GM21825 (cell line): ENCODE measurements at regions not wholly inside any gene's neighbourhood (a gene's known extent, or its start where the extent isn't known, plus 50 kb on each side); places are given as distances from the start of the nearest gene placed in this dataset.

ENCODE experiments used
- ATAC-seq: cut with Tn5 transposase; IDR thresholded peaks from one replicate; pipeline ENCODE4 v1.9.1; 2021; ENCODE audit warnings: mild to moderate bottlenecking, moderate library complexity; ENCODE audit not compliant: unreplicated experiment

DNA sequence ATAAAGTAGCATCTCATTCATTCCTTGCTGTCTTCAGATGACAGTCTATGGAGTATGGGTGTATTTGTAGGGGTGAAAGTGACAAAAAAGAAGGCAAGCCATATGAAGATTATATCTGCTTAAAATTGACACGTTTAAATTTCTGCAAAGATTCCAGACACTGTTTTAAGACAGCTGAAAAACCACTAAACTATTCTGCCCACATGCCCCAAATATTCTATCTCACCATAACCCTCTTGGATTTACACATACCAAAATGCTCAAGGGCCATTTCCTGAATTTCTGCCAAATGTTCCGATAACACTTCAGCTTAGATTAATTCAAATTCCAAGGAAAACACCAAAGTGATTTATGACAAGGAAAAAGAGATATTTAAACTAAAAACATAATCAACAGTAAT, 99.9 kb upstream of the IL6 start:
- ATAC-seq: no peak

DNA sequence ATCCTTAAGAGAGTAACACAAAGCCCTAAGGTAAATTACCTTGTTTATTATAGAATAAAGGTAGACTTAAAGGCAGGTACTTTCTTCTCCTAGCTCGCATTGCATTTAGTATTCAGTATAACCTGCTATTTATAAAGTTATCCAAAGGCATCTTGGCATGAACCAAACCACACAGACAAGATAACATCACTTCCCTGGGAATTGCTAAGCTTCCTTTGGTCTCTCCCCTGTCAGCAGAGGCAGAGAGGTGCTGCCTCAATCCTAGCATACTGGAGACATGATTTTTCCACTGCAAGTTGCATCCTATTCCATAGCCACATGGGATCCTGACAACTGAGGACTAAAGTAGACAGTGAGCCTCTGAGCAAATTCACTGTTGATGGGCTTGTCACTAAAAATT, 101.7 kb upstream of the IL6 start:
- no peak for ATAC-seq

DNA sequence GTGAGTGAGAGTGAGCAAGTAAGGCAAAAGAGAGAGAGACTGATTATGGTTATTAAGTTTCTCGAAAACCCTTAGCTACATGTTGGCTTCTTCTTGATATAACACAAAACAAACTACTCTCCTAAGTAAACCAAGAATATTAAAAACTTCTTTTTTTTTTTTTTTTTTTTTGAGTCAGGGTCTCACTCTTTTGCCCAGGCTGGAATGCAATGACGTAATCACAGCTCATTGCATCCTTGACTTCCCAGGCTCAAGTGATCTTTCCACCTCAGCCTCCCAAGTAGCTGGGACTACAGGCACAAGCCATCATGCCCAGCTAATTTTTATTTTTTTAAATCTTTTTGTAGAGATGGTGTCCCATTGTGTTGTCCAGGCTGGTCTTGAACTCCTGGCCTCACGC, 102.2 kb upstream of the IL6 start:
- ATAC-seq: no peak

DNA sequence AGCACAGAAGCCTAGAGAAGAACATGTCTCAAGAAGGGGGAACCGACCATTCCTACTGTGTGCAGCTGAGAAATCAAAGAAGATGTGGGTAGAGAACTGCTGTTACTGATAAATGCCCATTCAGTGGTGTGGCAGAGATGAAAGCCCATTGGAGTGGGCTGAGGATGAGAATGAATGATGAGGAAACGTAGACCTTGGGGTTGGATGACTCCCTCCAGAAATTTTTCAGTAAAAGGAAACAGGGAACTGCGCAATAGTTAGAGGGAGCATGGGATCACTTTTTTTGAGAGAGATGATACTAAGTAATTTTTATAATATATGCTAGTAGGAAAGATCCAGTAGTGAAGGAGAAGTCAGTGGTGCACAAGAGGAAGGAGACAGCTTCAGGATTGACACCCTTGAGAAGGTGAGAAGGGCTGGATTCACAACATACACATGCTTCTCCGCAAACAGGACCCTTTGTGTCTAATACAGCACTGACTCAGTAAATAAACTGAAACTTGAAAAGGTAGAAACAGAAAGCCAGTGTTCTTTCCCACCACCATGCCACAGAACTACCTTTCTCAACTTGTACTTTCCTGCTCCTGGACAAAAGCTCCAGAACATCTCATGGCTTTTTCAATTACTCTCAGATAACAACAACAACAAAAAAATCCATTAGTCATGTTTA, 104.7 kb upstream of the IL6 start:
- ATAC-seq: no peak

DNA sequence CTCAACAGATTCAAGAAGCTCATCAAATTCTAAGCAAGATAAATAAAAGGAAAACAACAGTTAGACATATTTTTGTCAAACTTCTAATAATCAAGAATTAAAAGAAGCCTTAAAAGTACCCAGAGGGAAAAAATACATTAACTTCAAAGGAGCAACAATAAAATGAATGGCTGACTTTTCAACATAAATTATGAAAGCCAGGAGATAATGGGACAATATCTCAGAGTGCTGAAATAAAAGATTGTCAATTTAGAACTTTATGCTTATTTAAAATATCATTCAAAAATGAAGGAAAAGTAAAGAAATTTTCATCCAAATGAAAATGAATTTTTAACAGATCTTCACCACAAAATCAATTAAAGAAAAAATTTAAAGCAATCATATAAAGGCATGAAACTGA, 108.5 kb upstream of the IL6 start:
- no peak for ATAC-seq

DNA sequence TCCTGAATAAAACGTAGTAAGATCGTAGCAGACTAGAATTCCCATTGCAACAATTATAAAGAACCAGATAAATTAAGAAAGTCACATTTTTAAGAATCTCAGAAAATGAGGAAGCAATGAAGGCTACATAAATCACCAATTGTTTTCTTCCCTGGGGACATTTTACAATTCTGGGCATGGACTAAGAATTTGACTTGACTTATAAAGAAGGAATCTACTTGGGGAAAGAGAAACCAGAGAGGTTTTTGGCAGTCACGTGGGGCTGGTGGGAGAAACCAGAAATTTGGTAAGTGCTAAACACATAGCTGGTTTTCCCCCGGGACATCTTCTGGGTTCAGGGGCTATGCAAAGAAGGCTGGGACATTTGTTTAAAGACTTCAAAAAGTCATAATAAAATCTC, 109.8 kb upstream of the IL6 start:
- ATAC-seq: no peak

DNA sequence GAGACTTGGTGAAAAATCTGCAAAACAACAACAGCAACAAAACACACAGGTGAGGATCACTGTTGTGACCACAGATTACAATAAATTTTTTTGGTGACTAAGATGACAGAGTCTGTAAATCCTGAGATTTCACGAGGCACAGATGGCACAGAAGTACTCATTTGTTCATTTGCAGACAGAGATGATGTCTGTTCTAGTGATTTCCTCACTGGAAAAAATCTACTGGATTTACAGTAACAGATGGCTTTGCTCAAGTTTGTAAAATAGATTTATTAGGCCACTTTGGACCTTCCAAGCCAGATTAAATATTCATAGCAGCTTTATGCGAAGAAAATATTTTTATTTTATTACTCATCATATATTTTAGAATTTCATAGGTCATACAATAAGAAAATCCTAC, 113.5 kb upstream of the IL6 start:
- no peak for ATAC-seq

DNA sequence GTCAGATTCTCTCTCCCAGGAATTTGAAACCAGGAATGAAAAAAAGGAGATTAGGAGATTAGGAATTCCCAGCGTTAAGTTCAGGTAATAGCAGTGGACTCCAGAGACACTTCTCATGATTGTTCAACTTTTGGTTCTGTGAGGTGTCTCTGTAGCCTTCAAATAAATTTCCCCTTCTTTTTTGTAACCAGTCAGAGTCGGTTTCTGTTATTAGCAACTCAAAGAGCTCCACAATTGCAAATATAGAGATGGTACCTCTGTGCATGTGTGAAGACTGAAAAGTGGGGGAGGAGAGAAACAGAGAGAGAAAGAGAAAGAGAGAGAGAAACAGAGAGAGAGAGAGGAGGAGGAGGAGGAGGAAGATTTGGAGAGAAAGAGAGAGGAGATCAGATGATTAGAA, 112.8 kb upstream of the STEAP1B start:
- no peak for ATAC-seq

DNA sequence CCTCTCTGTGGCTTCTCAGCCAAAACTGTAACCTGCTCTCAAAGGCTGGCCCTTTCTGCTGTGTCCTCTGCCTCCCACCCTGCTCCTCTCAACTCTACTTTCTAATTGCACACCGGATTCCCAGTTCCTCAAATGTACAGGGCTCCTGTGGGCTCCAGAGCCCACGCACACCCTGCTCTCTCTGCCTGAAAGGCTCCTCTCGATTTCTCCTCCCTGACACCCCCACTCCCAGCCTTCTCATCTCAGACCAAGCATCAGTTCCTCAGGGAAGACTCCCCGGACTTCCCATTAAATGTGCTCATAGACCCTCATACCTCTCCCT, 111.7 kb upstream of the STEAP1B start:
- ATAC-seq: no peak

DNA sequence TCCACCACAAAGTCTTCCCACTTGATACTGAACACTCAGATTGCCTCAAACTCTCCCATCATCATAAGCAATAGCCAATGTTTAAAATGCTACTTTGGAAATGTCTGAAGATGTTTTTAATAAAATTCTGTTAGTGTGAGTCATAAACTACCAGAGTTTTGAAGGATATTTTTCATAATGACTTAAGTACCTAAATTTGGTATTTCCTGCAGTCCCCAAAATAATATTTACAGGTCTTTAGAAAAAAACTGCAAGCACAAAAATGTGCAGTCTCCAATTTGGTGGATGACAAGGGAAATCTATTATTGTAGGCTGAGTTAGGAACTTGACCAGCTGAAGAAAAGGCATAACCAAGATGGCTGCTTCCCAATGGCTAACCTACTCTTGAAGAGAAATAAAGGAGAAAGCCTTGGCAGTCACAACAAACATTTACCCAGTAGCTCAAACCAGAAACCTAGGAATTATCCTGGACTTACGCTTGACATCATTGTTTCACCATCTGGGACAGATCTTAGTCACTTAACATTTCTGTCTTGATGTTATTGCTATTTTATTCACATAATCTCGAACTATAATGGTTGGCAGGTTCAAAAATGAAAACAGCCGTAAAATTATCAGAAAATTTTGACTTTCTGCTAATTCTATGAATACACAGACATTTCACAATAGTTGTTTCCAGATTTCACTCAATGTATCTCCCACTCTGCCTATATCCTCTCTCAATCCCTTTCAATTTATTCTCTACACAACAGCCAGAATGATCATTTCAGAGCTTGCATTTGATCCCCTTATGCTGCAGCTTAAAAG, 111.2 kb upstream of the STEAP1B start:
- no peak for ATAC-seq

DNA sequence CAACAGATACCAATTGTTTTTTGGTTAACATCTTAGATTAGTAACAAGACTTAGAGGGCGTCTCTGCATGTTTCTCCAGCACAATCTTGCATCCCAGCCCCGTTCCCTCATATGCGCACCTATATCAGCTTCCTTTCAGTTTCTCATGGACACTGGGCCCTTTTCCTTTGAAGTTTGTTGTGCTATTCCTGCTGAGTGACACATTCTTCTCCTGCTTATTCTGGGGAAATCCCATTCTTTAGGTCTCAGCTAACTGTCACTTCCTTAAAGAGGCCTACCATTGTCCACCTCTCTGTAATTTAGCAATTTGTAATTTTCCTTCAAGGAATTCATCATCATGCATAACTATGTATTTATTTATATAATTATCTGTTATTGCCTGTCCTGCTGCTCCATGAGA, 110.3 kb upstream of the STEAP1B start:
- no peak for ATAC-seq

DNA sequence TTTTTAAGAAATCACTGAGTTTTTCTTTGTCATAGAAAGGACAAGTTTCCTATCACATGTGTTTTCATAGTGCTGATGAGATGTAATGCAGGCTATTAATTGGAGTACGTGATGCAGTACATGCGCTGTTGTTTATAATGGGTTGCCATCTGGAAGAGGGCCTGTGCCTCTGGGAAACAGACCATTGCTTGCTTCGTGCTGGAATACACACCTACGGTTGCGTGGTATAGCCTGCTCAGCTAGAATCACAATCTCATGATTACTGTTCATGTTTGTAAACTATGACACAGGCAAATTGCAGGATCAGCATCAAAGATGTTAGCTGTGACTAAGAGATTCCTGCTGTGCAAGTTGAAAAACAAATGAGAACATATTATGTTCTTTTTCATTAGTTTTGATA, 107.2 kb upstream of the STEAP1B start:
- ATAC-seq: no peak

DNA sequence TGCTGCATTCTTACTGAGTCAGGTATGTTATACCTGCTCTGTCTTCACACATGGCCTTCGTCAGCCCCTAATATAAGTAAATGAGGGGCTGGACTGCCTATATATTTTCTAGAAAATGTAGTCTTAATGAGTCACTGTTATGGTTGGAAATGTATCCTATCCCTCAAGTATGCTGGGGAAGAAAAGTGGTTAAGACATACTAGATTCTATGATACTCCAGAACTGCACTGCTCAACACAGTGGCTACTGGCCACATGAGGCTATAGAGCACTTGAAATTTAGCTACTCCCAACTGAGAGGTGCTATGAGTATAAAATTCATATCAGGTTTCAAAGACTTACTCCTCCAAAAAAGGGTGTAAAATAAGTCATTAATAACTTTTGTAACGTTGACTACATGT, 104.3 kb upstream of the STEAP1B start:
- no peak for ATAC-seq

DNA sequence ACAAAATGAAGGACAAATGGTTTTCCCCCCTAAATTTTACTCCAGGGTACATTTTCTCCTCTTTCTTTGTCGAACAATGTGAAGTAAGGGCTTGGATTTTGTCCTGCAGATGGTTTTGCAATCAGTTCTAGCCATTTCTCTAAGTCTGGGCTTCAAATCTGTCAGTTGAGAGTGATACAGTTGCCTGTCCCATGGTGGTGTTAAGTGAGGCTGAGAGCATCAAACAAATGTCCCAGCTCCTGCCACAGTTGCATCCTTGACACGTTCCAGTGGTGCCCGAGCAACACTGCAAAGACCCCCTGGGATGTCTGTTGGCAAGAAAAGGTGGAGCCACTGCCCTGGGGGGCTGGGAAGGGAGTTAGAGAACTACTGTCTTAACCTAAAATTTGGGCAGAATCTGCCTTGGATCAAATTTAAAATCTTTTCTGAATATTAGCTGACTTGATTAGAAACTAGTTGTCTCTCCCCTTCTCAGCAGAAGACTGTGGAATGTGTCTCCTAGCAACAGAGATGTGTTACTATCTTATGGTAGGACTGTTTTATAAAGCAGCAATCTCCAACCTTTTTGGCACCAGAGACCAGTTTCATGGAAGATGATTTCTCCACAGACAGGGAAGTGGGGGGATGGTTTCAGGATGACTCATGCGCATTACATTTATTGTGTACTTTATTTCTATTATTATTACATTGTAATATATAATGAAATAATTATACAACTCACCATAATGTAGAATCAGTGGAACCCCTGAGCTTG, 102.0 kb upstream of the STEAP1B start:
- no peak for ATAC-seq

DNA sequence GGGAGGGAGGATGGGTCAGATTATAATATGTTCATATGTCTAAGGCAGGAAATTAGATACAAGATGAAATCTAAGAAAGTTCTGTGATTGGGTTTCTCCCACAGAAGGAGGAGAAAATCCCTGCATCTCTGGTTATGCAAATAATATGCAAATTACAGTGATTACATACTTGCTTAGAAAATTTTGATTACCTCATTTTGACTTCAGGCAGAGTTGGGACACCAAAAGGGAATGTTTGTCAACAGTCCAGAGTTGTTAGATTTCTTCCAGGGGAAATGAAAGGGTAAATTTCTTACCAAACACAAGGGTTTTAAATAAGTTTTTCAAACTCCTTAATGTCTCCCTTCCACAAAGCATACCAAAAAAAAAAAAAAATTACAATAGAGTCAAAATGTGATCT, 101.4 kb upstream of the STEAP1B start:
- no peak for ATAC-seq

DNA sequence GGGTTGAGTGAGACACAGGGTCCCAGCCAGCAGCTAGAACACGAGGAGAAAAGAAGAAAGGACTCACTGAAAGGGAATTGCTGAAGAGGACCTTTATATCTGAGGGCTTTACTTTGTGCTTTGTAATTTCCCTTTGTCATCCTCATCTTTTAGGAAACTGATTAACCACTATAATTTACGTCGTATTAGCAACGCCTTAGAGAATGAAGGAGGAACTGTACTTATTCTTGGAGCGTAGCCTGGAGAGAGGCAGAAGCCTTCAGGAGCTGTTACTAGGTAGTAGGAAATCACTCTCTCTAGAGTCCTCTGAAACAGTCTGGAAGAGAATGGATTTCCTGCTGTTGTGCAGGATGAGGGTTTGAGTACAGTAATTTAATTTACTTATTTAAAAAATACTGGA, 101.0 kb upstream of the STEAP1B start:
- no peak for ATAC-seq

DNA sequence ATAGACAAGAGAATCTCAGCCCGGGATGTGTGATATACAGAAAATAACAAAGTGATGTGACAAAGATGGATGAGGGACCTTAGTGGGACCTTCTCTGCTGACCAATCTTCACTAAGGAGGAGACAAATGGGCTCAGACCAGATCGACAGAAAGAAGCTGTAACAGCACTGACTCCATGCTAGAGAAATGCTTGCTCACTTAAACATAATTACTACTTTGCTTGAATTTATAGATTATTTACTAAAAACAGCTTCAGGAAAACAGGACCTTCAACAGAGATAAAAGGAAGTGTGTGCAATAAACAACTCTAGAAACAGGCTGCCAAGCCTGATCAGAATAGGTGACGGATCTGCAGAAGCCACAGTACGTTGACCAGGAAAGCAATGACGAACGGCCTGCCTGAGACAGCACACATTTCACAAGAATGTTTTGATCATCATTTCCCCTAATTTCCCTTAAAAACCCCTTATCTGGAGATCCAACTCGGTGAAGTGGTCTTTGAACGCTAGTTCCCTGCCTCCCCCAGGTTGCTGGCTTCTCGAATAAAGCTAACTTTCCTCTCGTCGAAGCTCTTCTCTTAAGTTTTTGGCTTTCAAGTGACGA, 98.4 kb upstream of the STEAP1B start:
- ATAC-seq: no peak

DNA sequence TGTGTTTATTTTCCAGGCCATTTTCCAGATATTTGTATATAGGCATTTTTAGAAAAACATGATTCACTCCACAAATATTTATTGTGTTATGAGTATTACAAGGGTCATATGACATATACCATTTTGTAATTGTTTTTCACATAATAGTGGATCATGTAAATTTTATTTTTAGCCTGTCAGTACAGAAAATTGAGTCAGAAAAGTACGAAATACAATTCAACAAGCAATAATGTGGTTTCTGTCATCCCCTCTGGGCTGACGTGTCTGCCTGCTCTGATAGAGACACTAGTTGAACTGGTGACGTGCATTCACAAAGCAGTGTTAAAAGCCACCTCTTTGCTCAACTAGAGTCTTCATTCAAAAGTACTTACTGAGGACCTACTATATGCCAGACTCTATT, 97.9 kb upstream of the STEAP1B start:
- no peak for ATAC-seq

DNA sequence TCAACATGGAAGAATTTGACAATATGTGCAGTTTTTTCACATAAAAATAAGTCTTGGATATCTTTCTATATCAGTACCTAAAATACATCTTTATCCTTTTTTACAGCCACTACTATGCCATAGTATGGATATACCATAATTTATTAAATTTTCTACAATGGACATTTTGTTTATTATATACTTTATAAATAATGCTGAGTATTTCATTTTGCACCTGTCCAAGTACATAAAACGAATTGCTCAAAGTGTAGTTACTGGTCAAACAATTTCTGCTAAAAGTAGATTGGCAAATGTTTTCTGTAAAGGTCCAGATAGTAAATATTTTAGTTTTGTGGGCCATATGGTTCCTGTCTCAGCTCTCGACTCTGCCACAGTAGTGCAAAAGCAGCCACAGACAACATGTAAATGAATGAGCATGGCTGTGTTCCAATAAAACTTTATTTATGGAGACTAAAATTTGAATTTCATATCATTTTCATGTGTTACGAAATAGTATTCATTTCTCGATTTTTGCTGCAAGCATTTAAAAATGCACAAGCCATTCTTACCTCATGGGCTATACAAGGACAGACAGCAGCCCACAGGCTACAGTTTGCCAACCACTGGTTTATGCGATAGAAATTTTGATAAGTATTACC, 96.9 kb upstream of the STEAP1B start:
- ATAC-seq: no peak

DNA sequence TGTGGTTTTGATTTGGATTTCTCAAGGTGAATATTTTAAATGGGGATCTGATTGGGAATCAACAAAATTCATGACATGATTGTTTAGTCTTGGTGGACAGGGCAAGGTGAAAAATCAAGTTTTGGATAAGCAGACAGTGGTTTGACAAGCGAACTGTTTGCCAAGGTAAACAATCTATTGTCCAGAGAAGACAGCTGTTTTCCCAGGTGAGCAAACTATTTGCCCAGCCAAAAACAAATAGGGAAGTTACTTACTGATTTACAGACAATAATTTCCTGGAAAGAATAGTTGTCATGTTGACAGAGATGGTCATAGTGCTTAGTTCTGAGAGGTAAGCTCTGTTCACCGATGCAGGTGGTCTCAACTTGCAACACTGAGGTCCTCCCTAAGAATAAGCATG, 94.0 kb upstream of the STEAP1B start:
- ATAC-seq: no peak

DNA sequence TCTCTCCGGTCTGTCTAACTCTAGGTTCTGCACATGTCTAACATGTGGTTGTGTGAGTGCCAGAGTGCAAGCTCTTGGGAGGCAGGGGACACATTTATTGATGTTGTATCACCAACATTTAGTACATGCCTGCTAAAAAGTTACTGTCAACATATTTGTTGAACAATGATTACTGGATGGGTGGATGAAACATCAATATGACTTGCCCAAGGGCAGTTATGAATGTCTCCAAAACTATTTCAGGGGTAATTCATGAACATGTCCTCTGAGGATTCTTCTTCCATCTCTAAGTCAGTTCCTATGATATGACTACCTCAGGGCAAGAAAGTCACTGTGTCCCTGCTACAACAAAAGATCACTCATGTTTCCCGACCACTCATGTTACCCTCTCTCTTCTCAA, 91.3 kb upstream of the STEAP1B start:
- no peak for ATAC-seq
